ENCODE measurements at regions not wholly inside any gene's neighbourhood (a gene's known extent, or its start where the extent isn't known, plus 50 kb on each side); places are given as distances from the start of the nearest gene placed in this dataset.

- intact Hi-C loops (cut with micrococcal nuclease): no loop called here
- CTCF ChIA-PET (ENCODE audit: partially characterized antibody): no interaction called here
- no peaks in the 10 kb centered on the region for H3K27me3 Mint-ChIP-seq
Measured at GRCh38 chr13:61180234-61180633, 235.4 kb downstream of the PCDH20 start.

GRCh38 chr13:61179741-61180140, 235.9 kb downstream of the PCDH20 start:
- intact Hi-C loops (cut with micrococcal nuclease): no loop called here
- Histone ChIP-seq H3K27me3 (ENCODE audit: insufficient read depth, low read length) (no peaks in the 10 kb centered on the region), H3K9me3 (ENCODE audit: control insufficient read depth in 1 of 2, low read length in 2 of 2) (no peaks in the 10 kb centered on the region), H3K4me1 (ENCODE audit: insufficient read depth, low read length) (no peaks in the 10 kb centered on the region), H3K4me3 (ENCODE audit: low read length in 2 of 2) (no peak overlapping the region), H3K36me3 (ENCODE audit: insufficient read depth, low read length) (no peaks in the 10 kb centered on the region), H3K27ac (ENCODE audit: low read depth, low read length) (no peak overlapping the region)
- POLR2A ChIA-PET (ENCODE audit: partially characterized antibody): no interaction called here
- Mint-ChIP-seq H3K4me3 (no peak overlapping the region), H3K27ac (no peak overlapping the region), H3K9me3 (peaks cover 0 to 9% (median 2%) of the 10 kb centered on the region in 8 donors), H3K27me3 (no peaks in the 10 kb centered on the region), H3K36me3 (no peaks in the 10 kb centered on the region), H3K4me1 (no peaks in the 10 kb centered on the region)
- CTCF ChIA-PET (ENCODE audit: partially characterized antibody): no interaction called here
- no peak for DNase-seq

More at GRCh38 chr13:61180234-61180633, 235.4 kb downstream of the PCDH20 start:
- Mint-ChIP-seq H3K4me1 (no peaks in the 10 kb centered on the region), H3K4me3 (no peak overlapping the region), H3K9me3 (peaks cover 0 to 11% (median 2%) of the 10 kb centered on the region in 8 donors), H3K36me3 (no peaks in the 10 kb centered on the region), H3K27ac (no peak overlapping the region)
- no peak for DNase-seq
- H3K4me1 ChIP-seq (ENCODE audit: insufficient read depth, low read length): no peaks in the 10 kb centered on the region
- no peak overlapping the region for H3K4me3 ChIP-seq (ENCODE audit: low read length in 2 of 2)
- no peaks in the 10 kb centered on the region for H3K9me3 ChIP-seq (ENCODE audit: control insufficient read depth in 1 of 2, low read length in 2 of 2)
- POLR2A ChIA-PET (ENCODE audit: partially characterized antibody): no interaction called here
- H3K27ac ChIP-seq (ENCODE audit: low read depth, low read length): no peak overlapping the region
- no peaks in the 10 kb centered on the region for H3K36me3 ChIP-seq (ENCODE audit: insufficient read depth, low read length)
- no peaks in the 10 kb centered on the region for H3K27me3 ChIP-seq (ENCODE audit: insufficient read depth, low read length)

GRCh38 chr13:61170856-61171255, 244.8 kb downstream of the PCDH20 start:
- Mint-ChIP-seq H3K4me1 (no peaks in the 10 kb centered on the region), H3K27ac (no peak overlapping the region), H3K9me3 (peaks cover 0 to 5% (median 0%) of the 10 kb centered on the region in 8 donors), H3K27me3 (no peaks in the 10 kb centered on the region), H3K4me3 (no peak overlapping the region), H3K36me3 (no peaks in the 10 kb centered on the region)
- Histone ChIP-seq H3K36me3 (ENCODE audit: insufficient read depth, low read length) (no peaks in the 10 kb centered on the region), H3K4me3 (ENCODE audit: low read length in 2 of 2) (no peak overlapping the region), H3K9me3 (ENCODE audit: control insufficient read depth in 1 of 2, low read length in 2 of 2) (no peaks in the 10 kb centered on the region), H3K27me3 (ENCODE audit: insufficient read depth, low read length) (no peaks in the 10 kb centered on the region), H3K4me1 (ENCODE audit: insufficient read depth, low read length) (no peaks in the 10 kb centered on the region), H3K27ac (ENCODE audit: low read depth, low read length) (no peak overlapping the region)
- intact Hi-C loops (cut with micrococcal nuclease): no loop called here
- CTCF ChIA-PET (ENCODE audit: partially characterized antibody): no interaction called here
- POLR2A ChIA-PET (ENCODE audit: partially characterized antibody): no interaction called here
- no peak for DNase-seq

GRCh38 chr13:61162636-61163035, 253.0 kb downstream of the PCDH20 start:
- no peak for DNase-seq
- peaks cover 0 to 7% (median under 1%) of the 10 kb centered on the region in 8 donors for H3K9me3 Mint-ChIP-seq
- ChIA-PET CTCF (ENCODE audit: partially characterized antibody) (no interaction called here), POLR2A (ENCODE audit: partially characterized antibody) (no interaction called here)
- Histone ChIP-seq H3K27me3 (ENCODE audit: insufficient read depth, low read length) (no peaks in the 10 kb centered on the region), H3K9me3 (ENCODE audit: control insufficient read depth in 1 of 2, low read length in 2 of 2) (no peaks in the 10 kb centered on the region), H3K4me3 (ENCODE audit: low read length in 2 of 2) (no peak overlapping the region), H3K27ac (ENCODE audit: low read depth, low read length) (no peak overlapping the region), H3K36me3 (ENCODE audit: insufficient read depth, low read length) (no peaks in the 10 kb centered on the region), H3K4me1 (ENCODE audit: insufficient read depth, low read length) (no peaks in the 10 kb centered on the region)
- no peaks in the 10 kb centered on the region for H3K4me1 Mint-ChIP-seq
- no peaks in the 10 kb centered on the region for H3K27me3 Mint-ChIP-seq
- H3K36me3 Mint-ChIP-seq: no peaks in the 10 kb centered on the region
- H3K4me3 Mint-ChIP-seq: no peak overlapping the region
- no peak overlapping the region for H3K27ac Mint-ChIP-seq
- intact Hi-C loops (cut with micrococcal nuclease): no loop called here

GRCh38 chr13:61162106-61162505, 253.5 kb downstream of the PCDH20 start:
- Mint-ChIP-seq H3K4me1 (no peaks in the 10 kb centered on the region), H3K36me3 (no peaks in the 10 kb centered on the region), H3K27ac (no peak overlapping the region), H3K9me3 (peaks cover 0 to 7% (median under 1%) of the 10 kb centered on the region in 8 donors), H3K4me3 (no peak overlapping the region), H3K27me3 (no peaks in the 10 kb centered on the region)
- intact Hi-C loops (cut with micrococcal nuclease): no loop called here
- H3K4me1 ChIP-seq (ENCODE audit: insufficient read depth, low read length): no peaks in the 10 kb centered on the region
- H3K4me3 ChIP-seq (ENCODE audit: low read length in 2 of 2): no peak overlapping the region
- DNase-seq: no peak
- ChIA-PET POLR2A (ENCODE audit: partially characterized antibody) (no interaction called here), CTCF (ENCODE audit: partially characterized antibody) (no interaction called here)
- H3K9me3 ChIP-seq (ENCODE audit: control insufficient read depth in 1 of 2, low read length in 2 of 2): no peaks in the 10 kb centered on the region
- H3K27ac ChIP-seq (ENCODE audit: low read depth, low read length): no peak overlapping the region
- H3K27me3 ChIP-seq (ENCODE audit: insufficient read depth, low read length): no peaks in the 10 kb centered on the region
- no peaks in the 10 kb centered on the region for H3K36me3 ChIP-seq (ENCODE audit: insufficient read depth, low read length)

GRCh38 chr13:61156753-61157152, 258.9 kb downstream of the PCDH20 start:
- POLR2A ChIA-PET (ENCODE audit: partially characterized antibody): no interaction called here

GRCh38 chr13:61151062-61151461, 264.6 kb downstream of the PCDH20 start:
- H3K4me1 Mint-ChIP-seq: no peaks in the 10 kb centered on the region
- DNase-seq: no peak
- H3K4me3 ChIP-seq (ENCODE audit: low read length in 2 of 2): no peak overlapping the region
- H3K27me3 Mint-ChIP-seq: no peaks in the 10 kb centered on the region
- no peaks in the 10 kb centered on the region for H3K27me3 ChIP-seq (ENCODE audit: insufficient read depth, low read length)
- no peak overlapping the region for H3K27ac Mint-ChIP-seq
- ChIA-PET CTCF (ENCODE audit: partially characterized antibody) (no interaction called here), POLR2A (ENCODE audit: partially characterized antibody) (no interaction called here)
- no peak overlapping the region for H3K4me3 Mint-ChIP-seq
- no peak overlapping the region for H3K27ac ChIP-seq (ENCODE audit: low read depth, low read length)
- peaks cover 1 to 7% (median 3%) of the 10 kb centered on the region in 8 donors for H3K9me3 Mint-ChIP-seq
- H3K36me3 Mint-ChIP-seq: no peaks in the 10 kb centered on the region
- peaks cover 0 to 4% of the 10 kb centered on the region in 2 donors for H3K9me3 ChIP-seq (ENCODE audit: control insufficient read depth in 1 of 2, low read length in 2 of 2)
- H3K36me3 ChIP-seq (ENCODE audit: insufficient read depth, low read length): no peaks in the 10 kb centered on the region
- no peaks in the 10 kb centered on the region for H3K4me1 ChIP-seq (ENCODE audit: insufficient read depth, low read length)
- intact Hi-C loops (cut with micrococcal nuclease): no loop called here

More at GRCh38 chr13:61156753-61157152, 258.9 kb downstream of the PCDH20 start:
- peaks cover 0 to 9% (median 3%) of the 10 kb centered on the region in 8 donors for H3K9me3 Mint-ChIP-seq
- H3K27ac Mint-ChIP-seq: no peak overlapping the region
- no peak for DNase-seq
- no peaks in the 10 kb centered on the region for H3K36me3 Mint-ChIP-seq
- H3K4me1 ChIP-seq (ENCODE audit: insufficient read depth, low read length): no peaks in the 10 kb centered on the region
- H3K27ac ChIP-seq (ENCODE audit: low read depth, low read length): no peak overlapping the region
- CTCF ChIA-PET (ENCODE audit: partially characterized antibody): no interaction called here
- H3K9me3 ChIP-seq (ENCODE audit: control insufficient read depth in 1 of 2, low read length in 2 of 2): no peaks in the 10 kb centered on the region
- no peak overlapping the region for H3K4me3 Mint-ChIP-seq
- H3K27me3 ChIP-seq (ENCODE audit: insufficient read depth, low read length): no peaks in the 10 kb centered on the region
- H3K4me1 Mint-ChIP-seq: no peaks in the 10 kb centered on the region
- H3K36me3 ChIP-seq (ENCODE audit: insufficient read depth, low read length): no peaks in the 10 kb centered on the region
- no peaks in the 10 kb centered on the region for H3K27me3 Mint-ChIP-seq
- no peak overlapping the region for H3K4me3 ChIP-seq (ENCODE audit: low read length in 2 of 2)
- intact Hi-C loops (cut with micrococcal nuclease): no loop called here

GRCh38 chr13:61149331-61149730, 266.3 kb downstream of the PCDH20 start:
- H3K27ac Mint-ChIP-seq: no peak overlapping the region
- no peaks in the 10 kb centered on the region for H3K27me3 ChIP-seq (ENCODE audit: insufficient read depth, low read length)
- intact Hi-C loops (cut with micrococcal nuclease): no loop called here
- H3K4me3 Mint-ChIP-seq: no peak overlapping the region
- POLR2A ChIA-PET (ENCODE audit: partially characterized antibody): no interaction called here
- DNase-seq: no peak
- no peak overlapping the region for H3K27ac ChIP-seq (ENCODE audit: low read depth, low read length)
- peaks cover 0 to 4% of the 10 kb centered on the region in 2 donors for H3K9me3 ChIP-seq (ENCODE audit: control insufficient read depth in 1 of 2, low read length in 2 of 2)
- H3K9me3 Mint-ChIP-seq: peaks cover 0 to 7% (median 4%) of the 10 kb centered on the region in 8 donors
- H3K4me1 ChIP-seq (ENCODE audit: insufficient read depth, low read length): no peaks in the 10 kb centered on the region
- no peak overlapping the region for H3K4me3 ChIP-seq (ENCODE audit: low read length in 2 of 2)
- no peaks in the 10 kb centered on the region for H3K36me3 Mint-ChIP-seq
- H3K36me3 ChIP-seq (ENCODE audit: insufficient read depth, low read length): no peaks in the 10 kb centered on the region
- H3K27me3 Mint-ChIP-seq: no peaks in the 10 kb centered on the region
- CTCF ChIA-PET (ENCODE audit: partially characterized antibody): no interaction called here
- no peaks in the 10 kb centered on the region for H3K4me1 Mint-ChIP-seq

Data from CD4-positive, alpha-beta memory T cell (primary cell).